ENCODE measurements at regions not wholly inside any gene's neighbourhood (a gene's known extent, or its start where the extent isn't known, plus 50 kb on each side); places are given as distances from the start of the nearest gene placed in this dataset.

GRCh38 chrX:45766981-45767501 lies 566.4 kb upstream of the DIPK2B start:
- H3K36me3 ChIP-seq, result no peaks in the 10 kb centered on the region
- intact Hi-C loops (cut with DNase I), result no loop called here
- no peak for DNase-seq
- no peaks in the 10 kb centered on the region for H3K9me3 ChIP-seq
- ATAC-seq, result peak; percentile 40
- no peak for TF ChIP-seq CTCF (IDR thresholded peaks at IDR 0.05)
- peak overlapping the region; percentile 88 for H3K27ac ChIP-seq
- H3K4me1 ChIP-seq, result peaks cover 18% of the 10 kb centered on the region
- peak overlapping the region; percentile 57 for H3K4me3 ChIP-seq
- no peaks in the 10 kb centered on the region for H3K27me3 ChIP-seq

GRCh38 chrX:45765767-45766166 lies 565.1 kb upstream of the DIPK2B start:
- Histone ChIP-seq H3K27me3 (no peaks in the 10 kb centered on the region), H3K4me1 (peaks cover 23% of the 10 kb centered on the region), H3K36me3 (no peaks in the 10 kb centered on the region), H3K27ac (no peak overlapping the region), H3K9me3 (no peaks in the 10 kb centered on the region), H3K4me3 (peak overlapping the region; percentile 57)
- DNase-seq, result no peak
- intact Hi-C loops (cut with DNase I), result no loop called here
- no peak for TF ChIP-seq CTCF (IDR thresholded peaks at IDR 0.05)
- no peak for ATAC-seq

GRCh38 chrX:45765281-45765680 lies 564.6 kb upstream of the DIPK2B start:
- intact Hi-C loops (cut with DNase I), result no loop called here
- no peaks in the 10 kb centered on the region for H3K36me3 ChIP-seq
- H3K27ac ChIP-seq, result no peak overlapping the region
- H3K27me3 ChIP-seq, result no peaks in the 10 kb centered on the region
- ATAC-seq (no peak), DNase-seq (no peak)
- H3K4me1 ChIP-seq, result peaks cover 27% of the 10 kb centered on the region
- no peaks in the 10 kb centered on the region for H3K9me3 ChIP-seq
- TF ChIP-seq CTCF (IDR thresholded peaks at IDR 0.05), result no peak
- H3K4me3 ChIP-seq, result peak overlapping the region; percentile 57

GRCh38 chrX:45762699-45763647 lies 562.3 kb upstream of the DIPK2B start:
- Histone ChIP-seq H3K36me3 (no peaks in the 10 kb centered on the region), H3K9me3 (no peaks in the 10 kb centered on the region), H3K27me3 (no peaks in the 10 kb centered on the region), H3K27ac (peak overlapping the region; percentile 36), H3K4me3 (no peak overlapping the region), H3K4me1 (peaks cover 43% of the 10 kb centered on the region)
- ATAC-seq, result no peak
- intact Hi-C loops (cut with DNase I), result no loop called here
- TF ChIP-seq CTCF (IDR thresholded peaks at IDR 0.05), result no peak
- no peak for DNase-seq

GRCh38 chrX:45761920-45762319 lies 561.2 kb upstream of the DIPK2B start:
- ATAC-seq (no peak), DNase-seq (no peak)
- peak overlapping the region; percentile 36 for H3K27ac ChIP-seq
- no peaks in the 10 kb centered on the region for H3K36me3 ChIP-seq
- H3K27me3 ChIP-seq, result no peaks in the 10 kb centered on the region
- intact Hi-C loops (cut with DNase I), result no loop called here
- H3K9me3 ChIP-seq, result no peaks in the 10 kb centered on the region
- no peak for TF ChIP-seq CTCF (IDR thresholded peaks at IDR 0.05)
- no peak overlapping the region for H3K4me3 ChIP-seq
- peaks cover 46% of the 10 kb centered on the region for H3K4me1 ChIP-seq

Data from upper lobe of right lung (tissue), 1 donor.